GM19438 (cell line): ENCODE measurements at regions not wholly inside any gene's neighbourhood (a gene's known extent, or its start where the extent isn't known, plus 50 kb on each side); places are given as distances from the start of the nearest gene placed in this dataset.

Experiments used
- ATAC-seq: cut with Tn5 transposase; IDR thresholded peaks from one replicate; pipeline ENCODE4 v1.9.1; 2021; ENCODE audit warnings: low read depth; ENCODE audit not compliant: unreplicated experiment

DNA sequence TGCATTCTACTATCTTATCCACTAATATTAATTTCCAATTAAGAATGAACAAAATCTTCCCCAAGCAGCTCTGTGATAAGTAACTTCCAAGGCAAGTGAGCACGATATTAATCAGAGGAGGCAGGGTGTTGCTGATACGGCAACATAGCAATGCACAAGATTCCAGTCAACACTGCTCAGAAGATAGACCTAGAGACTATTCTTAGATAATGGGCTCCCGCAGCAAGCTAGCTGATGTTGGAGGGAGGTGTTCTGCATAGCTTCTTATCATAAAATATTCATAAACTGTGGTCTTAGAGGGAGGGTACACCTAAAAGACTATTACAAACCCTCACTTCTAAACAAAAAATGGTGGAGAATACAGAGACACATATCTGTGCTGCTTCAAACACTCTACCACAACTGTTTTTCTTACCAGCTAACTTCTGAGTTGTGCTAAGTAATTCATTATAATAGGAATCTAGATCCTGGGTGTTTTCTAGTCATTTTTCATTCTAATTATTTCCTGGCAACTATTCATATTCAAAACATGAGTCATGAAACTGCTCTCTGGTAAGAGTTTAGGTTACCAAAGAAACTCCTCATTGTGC, 382.0 kb upstream of the SOX14 start:
- ATAC-seq = no peak

DNA sequence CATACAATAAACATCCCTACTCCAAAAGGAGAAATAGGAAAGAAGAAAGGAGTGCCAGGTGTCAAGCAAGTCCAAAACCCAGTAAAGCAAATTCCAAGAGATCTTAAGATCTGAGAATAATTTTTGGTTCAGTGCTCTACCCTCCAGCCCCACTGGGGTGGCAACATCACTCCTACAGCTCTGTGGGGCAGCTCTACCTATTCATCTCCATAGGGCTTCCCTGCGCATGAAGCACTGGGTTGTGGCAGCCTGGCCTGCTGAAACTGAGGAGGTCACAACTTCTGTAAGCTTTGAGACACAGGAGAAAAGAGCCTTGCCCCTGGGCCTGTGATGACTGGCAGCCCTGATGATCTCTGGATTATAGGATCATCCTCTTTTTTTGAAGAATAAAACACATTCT, 378.2 kb upstream of the SOX14 start:
- no peak for ATAC-seq

DNA sequence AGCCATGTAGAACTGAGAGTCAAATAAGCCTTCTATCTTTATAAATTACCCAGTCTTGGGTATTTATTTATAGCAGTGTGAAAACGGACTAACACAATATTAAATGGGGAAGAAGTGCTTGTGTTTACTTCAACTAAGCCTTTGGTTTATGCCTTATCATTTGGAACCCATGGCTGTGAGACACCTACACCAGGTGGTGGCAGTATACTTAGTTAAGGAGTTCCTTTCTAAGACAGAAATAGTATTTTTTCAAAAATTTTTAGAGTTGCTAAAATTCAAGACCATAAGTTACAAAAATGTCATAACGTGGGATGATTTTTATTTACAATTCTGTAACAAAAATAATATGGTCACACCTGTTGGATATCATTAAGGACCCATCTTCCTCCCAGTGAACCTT, 354.5 kb upstream of the SOX14 start:
- ATAC-seq = no peak

DNA sequence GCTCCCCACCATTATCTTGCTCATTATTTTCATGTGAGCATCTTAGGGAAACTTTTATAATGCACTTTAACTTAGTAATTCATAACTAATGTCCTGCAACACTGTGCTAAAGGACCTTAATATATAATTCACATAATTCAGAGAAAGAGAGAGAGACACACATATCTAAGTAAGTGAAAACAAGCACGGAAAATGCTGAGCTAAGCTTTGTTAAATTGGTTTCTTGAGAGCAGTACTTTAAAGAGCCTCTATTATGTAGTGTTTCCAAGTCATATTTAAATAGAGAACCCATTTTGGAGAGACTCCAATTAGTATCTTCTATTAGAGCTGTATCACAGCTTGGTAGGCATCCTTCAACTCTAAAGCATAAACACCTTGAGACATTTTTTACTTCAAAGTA, 354.1 kb upstream of the SOX14 start:
- ATAC-seq = no peak

DNA sequence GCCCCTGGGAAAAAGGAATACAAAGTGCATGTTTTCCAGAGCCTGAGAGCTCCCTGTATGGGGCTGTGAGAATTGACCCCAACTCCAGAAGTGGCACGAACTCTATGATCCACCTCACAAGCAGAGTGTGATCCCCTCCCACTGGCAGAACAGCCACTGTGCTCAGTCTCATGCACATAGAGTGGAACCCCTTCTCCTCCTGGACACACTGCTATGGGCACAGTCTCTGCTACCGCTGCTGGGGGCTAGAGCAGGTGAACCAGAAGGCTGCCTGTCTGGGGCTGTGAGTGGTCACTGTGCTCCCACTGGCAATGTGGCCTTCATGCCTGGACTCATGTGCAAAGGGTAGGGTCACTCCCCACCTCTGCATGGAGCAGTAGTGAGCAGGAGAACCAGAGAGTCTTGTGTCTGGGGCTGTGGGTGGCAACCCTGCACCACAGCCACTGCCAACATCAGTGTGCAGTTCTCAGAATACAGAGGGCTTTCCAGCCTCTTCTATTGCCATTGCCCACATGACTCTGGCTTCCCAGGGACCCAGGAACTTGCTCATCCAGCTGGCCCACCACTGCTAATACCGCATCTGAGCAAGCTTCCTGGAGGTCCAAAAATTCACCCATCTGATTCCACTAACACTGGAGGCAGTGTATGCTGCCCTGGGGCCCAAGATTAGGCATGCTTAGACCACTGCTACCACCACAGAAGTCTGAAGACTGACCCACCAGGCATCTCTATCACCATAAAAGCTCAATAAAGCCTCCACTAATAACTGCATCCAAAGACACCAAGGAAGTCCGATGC, 343.7 kb upstream of the SOX14 start:
- no peak for ATAC-seq

DNA sequence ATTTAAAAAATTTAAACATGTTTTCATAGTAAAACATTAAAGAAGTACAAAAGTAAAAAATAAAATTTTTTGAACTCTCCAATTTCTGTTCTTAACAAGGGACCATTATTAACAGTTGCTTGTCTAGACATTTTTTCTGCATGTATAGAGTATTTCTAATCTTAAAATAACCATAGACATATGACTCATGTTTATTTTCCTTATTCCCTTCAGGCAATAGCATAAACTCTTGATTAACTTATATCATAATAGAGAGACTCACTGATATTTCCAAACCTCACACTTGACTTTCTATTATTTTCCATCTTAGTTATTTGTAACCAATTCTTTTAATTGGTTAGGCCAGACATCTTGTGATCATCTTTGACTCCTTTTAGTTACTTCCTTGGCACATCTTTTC, 325.6 kb upstream of the SOX14 start:
- no peak for ATAC-seq

DNA sequence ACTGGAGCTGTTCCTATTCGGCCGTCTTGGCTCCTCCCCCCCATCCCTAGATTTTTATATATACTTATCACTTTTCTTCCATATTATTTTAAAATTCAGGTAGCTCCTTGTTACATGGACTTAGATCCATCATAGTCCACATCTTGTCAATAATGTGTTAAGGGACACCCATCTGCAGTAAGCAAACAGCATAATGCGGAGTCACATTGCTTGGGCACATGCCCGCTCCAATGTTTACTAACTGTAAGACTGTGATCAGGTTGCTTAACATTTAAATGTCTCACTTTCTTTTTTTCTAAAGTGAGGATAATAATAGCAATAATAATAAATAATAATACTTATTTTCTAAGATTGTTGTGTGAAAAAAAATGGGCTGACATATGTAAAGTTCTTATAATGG, 303.2 kb upstream of the SOX14 start:
- no peak for ATAC-seq

DNA sequence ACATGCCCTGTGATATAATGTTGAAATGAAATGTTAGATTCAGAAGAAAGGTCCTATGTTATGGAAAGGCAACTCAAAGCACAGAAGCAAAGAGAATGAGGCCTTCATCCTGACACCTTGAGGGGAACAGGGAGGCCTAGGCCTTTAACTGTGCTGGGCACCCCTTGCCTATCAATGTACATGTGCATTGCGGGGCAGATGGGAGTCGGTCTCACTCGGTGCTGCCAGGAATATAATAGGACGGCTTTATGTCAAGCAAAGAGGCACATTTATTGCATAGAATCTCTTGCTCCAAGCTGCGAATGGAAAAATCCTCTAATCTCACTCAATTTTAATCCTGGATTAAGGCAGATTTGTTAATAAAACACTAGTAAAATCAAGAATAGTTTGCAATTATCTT, 301.0 kb upstream of the SOX14 start:
- no peak for ATAC-seq

DNA sequence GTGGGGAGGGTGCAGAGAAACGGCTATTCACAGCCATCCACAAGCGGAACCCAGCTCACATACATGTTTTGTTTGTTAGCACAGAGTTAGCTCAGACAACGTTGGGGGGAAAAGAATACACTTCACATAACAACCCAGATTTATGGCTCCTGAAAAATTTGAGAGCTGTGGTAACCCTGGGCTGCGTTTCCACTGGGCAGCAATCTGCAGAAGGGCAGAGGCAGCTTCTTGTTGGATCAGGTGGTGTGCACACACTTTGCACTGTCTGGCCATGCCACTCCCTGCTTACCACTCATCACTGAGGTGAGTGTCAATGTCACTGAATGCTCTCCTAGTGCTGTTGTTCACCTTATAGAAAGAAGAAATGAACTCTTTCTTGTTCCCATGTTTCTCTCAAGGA, 299.8 kb upstream of the SOX14 start:
- ATAC-seq = no peak

DNA sequence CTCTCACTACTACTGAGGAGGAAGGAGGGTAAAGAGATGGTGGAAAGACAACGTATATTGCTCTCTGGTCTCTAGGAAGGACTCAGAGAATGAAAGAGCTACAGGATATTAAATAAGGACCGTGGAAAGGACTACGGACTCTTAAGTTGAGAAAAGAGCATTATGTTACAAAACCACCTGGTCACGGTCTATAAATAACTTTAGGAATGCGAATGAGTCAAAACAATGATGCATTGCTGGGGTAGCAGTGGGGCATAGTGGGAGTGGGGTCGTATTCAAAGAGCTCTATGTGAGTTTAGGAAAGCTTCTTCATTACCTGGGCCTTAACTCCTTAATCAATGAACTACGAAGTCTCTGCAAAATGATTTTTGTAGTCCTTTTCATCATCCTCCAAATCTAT, 295.7 kb upstream of the SOX14 start:
- ATAC-seq = no peak

DNA sequence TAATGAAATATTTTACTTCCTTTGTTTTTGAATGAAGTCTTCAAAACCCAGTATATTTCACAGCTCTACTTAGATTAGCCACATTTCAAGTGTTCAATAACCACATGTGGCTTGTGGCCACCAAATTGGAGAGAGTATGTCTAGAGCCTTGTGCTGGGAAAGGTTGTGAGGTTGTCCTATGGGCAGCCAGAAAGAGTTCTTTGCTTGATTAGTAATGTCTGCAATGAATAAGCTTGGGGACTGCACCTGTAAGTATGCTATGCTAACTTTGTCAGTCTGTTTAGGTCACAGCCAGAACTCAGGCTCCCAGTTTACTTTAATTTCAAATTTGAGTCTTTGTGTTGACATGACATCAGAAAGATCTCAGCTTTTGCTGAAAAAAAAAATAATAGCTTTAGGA, 294.9 kb upstream of the SOX14 start:
- ATAC-seq = no peak

DNA sequence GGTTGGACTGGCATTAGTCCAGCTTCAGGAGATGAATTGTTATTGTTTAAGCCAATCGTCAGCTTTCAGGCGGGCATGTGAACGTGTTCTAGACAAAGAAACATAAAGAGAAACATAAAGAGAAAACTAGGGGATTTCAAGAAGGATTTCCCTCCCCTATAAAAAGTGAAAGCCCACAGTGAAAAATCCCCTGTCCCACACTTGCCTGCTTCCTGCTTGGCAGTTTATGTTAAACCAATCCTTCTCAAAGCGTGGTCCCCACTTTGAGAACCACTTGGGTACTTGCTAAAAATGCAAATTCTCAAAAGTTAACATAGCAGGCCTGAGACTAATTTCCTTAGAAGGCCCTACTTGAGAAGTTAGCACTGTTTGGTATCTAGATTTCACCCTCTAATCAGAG, 293.0 kb upstream of the SOX14 start:
- ATAC-seq = no peak

DNA sequence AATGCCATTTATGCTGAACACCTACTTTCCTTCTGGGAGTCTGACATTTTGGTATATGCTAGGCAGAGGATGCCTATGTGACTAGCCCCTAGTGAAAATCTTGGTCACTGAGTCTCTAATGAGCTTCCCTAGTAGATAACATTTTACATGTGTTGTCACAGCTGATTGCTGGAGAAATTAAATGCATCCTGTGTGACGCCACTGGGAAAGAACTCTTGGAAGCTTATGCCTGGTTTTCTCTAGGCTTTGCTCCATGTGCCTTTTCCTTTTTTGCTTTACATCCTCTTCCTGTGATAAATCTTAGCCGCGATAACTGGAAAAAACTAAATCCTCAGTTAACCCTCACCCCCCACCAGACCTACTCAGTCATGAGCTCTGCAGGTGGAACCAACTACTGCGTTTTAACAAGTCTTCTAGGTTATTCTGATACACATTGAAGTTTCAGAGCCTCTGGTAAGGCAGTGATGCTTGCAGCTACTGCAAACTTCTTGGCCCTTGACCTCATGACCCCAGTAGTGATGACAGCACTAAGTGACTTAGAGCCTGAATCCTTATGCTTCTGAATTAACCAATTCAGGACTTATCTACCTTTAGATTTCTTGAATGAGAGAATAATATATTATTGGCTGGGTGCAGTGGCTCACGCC, 292.4 kb upstream of the SOX14 start:
- ATAC-seq = no peak

DNA sequence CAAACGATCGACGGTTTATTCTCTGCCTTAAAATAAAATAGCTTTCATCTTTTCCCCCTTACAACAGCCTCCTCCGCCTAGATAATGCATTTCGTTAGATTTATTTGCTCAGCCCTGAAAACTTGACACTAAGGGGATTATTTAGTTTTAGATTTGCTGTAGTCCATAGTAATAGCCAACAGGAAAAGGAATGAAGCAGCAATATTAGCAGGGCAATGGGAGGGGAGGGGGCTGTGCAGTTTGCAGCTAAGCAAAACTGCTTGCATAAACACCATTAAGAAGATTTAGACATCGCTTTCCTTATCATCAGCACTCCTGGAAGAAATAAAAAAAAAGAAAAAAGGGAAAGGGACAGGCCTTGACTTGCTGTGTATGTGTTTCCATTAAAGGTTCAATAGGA, 286.5 kb upstream of the SOX14 start:
- no peak for ATAC-seq

DNA sequence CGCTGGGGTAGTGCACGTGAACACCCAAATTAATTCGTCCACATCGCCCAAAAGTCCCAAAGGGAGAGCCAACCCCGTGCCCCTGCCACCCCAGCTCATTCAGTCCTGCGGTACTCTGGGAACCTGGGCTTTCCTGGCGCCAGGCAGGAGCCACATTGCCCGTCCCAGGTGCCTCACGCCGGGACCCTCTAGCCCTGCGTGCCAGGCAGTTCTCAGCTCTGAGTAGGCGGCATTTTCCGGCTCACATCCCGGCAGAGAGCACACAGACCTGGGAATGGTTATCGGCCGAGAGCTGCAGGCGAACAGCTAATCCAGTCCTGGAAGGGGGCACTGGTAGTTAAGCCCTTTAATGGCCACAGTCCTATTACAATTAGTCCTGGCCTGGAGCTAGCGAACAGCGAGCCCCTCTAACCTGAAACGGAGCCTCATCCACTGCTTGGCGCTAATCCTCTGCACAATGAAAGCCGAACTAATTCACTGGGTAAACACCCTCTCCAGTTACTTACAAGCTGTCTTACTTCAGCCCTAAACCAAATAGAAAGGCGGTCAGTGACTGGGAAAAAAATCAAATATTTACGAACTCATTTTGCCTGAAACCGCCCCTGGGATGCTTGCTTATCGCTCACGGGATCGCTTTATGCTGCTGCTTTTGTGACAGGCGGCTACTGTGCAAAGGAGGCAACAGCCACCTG, 254.6 kb upstream of the SOX14 start:
- no peak for ATAC-seq

DNA sequence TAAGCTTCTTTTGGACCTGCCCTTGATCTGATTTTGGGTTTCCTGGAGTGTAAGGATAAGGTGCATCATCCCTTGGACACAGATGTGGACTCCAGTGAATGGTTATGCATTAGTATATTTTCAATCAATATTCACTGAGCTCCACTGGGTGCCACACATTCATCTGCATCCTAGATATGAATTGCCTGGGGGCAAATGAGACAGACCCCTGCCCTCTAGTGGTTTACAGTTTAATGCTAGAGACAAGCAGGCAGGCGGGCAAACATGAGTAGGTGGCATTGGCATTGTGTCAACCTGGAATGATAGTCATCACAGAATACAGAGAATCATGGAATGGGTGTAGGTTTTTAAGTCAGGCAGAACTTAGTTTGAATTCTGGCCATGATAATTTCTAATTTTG, 252.5 kb upstream of the SOX14 start:
- ATAC-seq = no peak

DNA sequence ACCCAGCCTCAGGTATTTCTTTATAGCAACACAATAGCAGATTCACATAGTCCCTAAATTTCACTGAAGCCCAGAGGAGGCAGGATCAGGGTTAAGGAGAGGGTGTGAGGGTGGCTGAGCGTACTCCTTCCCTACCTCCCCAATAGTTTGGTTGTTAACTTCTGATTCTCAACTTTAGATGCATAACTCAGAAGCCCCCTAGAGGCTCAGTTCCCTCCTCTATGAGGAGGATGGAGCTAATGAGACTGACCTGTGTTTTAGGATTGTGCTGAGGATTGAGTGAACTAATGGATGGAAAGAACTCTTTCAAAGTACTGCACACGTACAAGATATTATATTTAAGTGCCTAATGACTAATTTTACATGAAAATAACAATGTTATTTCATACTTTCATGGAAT, 249.3 kb upstream of the SOX14 start:
- ATAC-seq = no peak

DNA sequence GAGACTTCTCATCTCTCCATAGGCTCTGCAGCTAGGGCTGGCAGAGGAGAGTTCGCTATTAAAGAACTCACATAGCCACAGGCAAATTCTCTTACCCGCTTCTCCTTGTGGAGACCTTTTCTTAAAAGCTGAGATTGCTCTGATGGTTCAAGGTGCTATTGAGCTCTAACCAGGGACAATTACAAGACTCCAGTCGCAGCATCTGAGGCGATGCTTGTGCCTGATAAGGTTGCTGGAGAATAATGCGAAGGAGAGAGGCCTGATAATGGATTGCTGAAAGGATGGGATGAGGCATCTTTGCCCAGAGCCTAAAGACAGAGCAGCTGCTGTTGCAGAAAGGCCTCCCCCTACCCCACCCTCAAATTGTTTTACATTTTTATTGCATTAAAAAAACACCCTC, 244.5 kb upstream of the SOX14 start:
- ATAC-seq = no peak

DNA sequence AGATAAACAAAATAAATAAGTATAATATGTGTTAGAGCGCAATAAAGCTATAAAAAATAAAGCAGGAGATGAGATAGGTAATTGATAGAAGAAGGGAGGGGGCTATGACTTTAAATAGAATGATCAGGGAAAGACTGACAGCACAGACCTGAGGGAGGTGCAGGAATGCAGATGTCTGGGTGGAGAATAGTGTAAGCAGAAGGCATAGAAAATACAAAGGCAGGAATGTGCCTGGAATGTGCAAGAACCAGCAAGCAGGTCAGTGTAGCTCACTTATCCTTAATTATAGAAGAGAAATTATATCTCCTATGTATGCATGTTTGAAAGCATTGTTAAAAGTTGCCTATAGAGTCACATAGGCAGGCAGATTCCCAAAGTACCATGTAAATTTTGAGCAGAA, 239.4 kb upstream of the SOX14 start:
- no peak for ATAC-seq

DNA sequence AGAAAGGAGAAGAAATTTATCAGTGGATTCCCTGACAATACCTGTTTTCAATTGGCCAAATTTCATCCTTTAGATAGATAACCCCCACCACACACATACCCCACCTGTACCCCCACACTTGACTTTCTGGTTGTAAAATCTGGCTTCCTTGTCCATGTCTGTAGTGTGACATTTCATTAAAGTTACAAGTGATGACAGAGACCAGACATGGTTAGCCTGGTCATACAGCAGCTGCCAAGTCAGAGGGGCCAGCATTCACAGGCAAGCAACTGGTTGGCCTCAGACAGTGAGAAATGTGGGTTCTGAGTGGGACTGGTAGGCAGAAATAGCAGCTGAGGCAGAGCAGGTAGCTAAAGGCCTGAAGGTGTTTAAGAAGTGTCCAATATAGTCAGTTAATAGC, 238.6 kb upstream of the SOX14 start:
- ATAC-seq = no peak

DNA sequence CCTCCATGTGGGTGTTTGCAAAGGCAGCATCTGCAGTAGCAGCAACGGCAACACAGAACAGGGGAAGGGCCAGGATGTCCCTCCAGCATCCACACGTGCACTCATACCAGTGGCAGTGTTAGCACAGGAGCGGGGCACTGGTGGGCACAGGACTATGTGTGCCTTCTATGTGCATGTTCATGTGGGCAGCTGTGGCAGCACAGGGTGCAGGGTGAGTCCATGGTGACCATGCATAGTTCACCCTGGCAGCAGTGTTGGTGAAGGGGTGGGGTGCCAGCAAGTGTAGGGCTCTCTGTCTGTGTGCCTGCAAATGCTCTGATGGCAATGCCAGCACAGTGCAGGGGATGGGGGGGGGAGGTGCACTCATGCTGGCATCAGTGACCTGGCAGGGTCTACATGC, 222.1 kb upstream of the SOX14 start:
- no peak for ATAC-seq

DNA sequence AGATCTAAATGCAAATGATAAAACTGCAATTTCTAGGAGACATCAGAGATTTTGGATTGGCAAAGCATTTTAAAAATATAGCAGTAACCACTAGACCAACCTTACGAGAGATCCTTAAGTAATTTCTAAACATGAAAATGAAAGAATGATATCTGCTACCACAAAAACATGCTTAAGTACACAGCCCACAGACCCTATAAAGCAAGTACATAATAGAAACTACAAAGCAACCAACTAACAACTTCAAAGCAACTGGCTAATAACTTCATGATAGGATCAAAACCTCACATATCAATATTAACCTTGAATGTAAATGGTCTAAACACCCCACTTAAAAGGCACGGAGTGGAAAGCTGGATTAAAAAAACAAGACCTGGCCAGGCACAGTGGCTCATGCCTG, 209.9 kb upstream of the SOX14 start:
- no peak for ATAC-seq
